Keratinocyte (primary cell): ENCODE measurements at regions not wholly inside any gene's neighbourhood (a gene's known extent, or its start where the extent isn't known, plus 50 kb on each side); places are given as distances from the start of the nearest gene placed in this dataset.

Source experiments
- EZH2 ChIP-seq: IDR thresholded peaks from one replicate; pipeline ENCODE4 v1.6.1; 2012; ENCODE audit warnings: inconsistent platforms, mild to moderate bottlenecking, low read length, moderate library complexity
- TF ChIP-seq, protein P1 (sequence below), 3 experiments: IDR thresholded peaks in 1 of 3; conservative IDR thresholded peaks in 1 of 3; optimal IDR thresholded peaks in 1 of 3; 2 replicates in 2 of 3; 3 replicates in 1 of 3; pipeline versions ENCODE3 to v1.5.1; 2011; ENCODE audit warnings: low read length in 3 of 3, mild to moderate bottlenecking in 3 of 3, moderate library complexity in 2 of 3, control low read depth in 1 of 3, inconsistent platforms in 1 of 3; ENCODE audit not compliant: insufficient read depth in 2 of 3; ENCODE audit errors: extremely low read depth in 1 of 3

DNA sequence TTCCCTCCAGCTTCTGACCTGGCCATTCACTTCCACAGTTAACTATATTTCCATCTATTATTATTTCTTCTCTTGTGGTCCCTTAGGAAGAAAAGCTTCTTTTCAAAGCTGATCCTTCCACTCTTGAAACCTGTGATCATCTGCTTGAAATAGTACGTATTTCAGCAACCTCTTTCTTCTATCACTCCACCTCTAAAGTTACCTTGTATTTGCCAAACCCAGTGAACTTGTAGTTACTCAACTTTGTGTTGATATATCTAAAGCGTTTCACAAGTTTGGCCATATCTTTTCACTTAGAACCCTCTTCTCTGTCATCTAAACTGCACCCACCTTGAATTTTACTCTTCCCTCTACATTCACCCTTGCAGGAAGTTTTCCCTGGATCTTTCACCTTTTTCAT is 173.8 kb upstream of the RAD23B start:
- TF ChIP-seq, protein P1, sequence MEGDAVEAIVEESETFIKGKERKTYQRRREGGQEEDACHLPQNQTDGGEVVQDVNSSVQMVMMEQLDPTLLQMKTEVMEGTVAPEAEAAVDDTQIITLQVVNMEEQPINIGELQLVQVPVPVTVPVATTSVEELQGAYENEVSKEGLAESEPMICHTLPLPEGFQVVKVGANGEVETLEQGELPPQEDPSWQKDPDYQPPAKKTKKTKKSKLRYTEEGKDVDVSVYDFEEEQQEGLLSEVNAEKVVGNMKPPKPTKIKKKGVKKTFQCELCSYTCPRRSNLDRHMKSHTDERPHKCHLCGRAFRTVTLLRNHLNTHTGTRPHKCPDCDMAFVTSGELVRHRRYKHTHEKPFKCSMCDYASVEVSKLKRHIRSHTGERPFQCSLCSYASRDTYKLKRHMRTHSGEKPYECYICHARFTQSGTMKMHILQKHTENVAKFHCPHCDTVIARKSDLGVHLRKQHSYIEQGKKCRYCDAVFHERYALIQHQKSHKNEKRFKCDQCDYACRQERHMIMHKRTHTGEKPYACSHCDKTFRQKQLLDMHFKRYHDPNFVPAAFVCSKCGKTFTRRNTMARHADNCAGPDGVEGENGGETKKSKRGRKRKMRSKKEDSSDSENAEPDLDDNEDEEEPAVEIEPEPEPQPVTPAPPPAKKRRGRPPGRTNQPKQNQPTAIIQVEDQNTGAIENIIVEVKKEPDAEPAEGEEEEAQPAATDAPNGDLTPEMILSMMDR (optimal IDR thresholded peaks at IDR 0.05 in 1 of 3, IDR thresholded peaks at IDR 0.05 in 1 of 3, conservative IDR thresholded peaks at IDR 0.05 in 1 of 3; ENCODE audit: extremely low read depth in 1 of 3, insufficient read depth in 2 of 3, low read length in 3 of 3): no peak
- TF ChIP-seq EZH2: no peak
